OCI-LY3 (cell line): ENCODE measurements at regions not wholly inside any gene's neighbourhood (a gene's known extent, or its start where the extent isn't known, plus 50 kb on each side); places are given as distances from the start of the nearest gene placed in this dataset.

Experiments used
- H2AFZ ChIP-seq: fragments of 200-600, 300-600 bp; shearing (Covaris generic); 2 replicates; pipeline ENCODE4 v1.6.0; 2014; ENCODE audit warnings: antibody characterized with exemption, low read depth, low read length
- H3K27ac ChIP-seq: fragments of 200-600, 300-600 bp; sonication (generic); 2 replicates; pipeline ENCODE4 v1.5.1; 2014; ENCODE audit warnings: mild to moderate bottlenecking, low read length, moderate library complexity, mixed read lengths
- H3K27me3 ChIP-seq: fragments of 200-600, 300-600 bp; sonication (generic); 2 replicates; pipeline ENCODE4 v1.6.1; 2014; ENCODE audit warnings: low read depth, low read length, mixed read lengths
- H3K36me3 ChIP-seq: fragments of 200-600, 300-600 bp; sonication (generic); replicated peaks from 2 replicates; pipeline ENCODE3; 2014; ENCODE audit warnings: low read depth, low read length, mixed read lengths
- H3K4me1 ChIP-seq: fragments of 300-600, 200-600 bp; sonication (generic); 2 replicates; pipeline ENCODE4 v1.6.1; 2014; ENCODE audit warnings: low read length, mixed read lengths
- H3K4me2 ChIP-seq: fragments of 200-600, 300-600 bp; sonication (generic); 2 replicates; pipeline ENCODE4 v1.6.1; 2014; ENCODE audit warnings: low read length, mixed read lengths
- H3K4me3 ChIP-seq: fragments of 300-600, 200-600 bp; sonication (generic); 2 replicates; pipeline ENCODE4 v1.5.1; 2014; ENCODE audit warnings: antibody characterized with exemption, mild to moderate bottlenecking, low read length, moderate library complexity
- H3K79me2 ChIP-seq: fragments of 300-600, 200-600 bp; shearing (Covaris generic); 2 replicates; pipeline ENCODE4 v1.6.1; 2014; ENCODE audit warnings: mild to moderate bottlenecking, low read length, mixed read lengths
- H3K9ac ChIP-seq: fragments of 300-600, 200-600 bp; shearing (Covaris generic); 2 replicates; pipeline ENCODE4 v1.6.0; 2014; ENCODE audit warnings: mild to moderate bottlenecking, low read length, moderate library complexity
- H3K9me3 ChIP-seq: fragments of 200-600, 300-600 bp; shearing (Covaris generic); 2 replicates; pipeline ENCODE4 v1.6.1; 2014; ENCODE audit warnings: low read length, mixed read lengths; ENCODE audit not compliant: insufficient read depth
- H4K20me1 ChIP-seq: fragments of 200-600, 300-600 bp; sonication (generic); 2 replicates; pipeline ENCODE4 v1.6.1; 2016; ENCODE audit warnings: low read length, mixed read lengths; ENCODE audit not compliant: insufficient read depth
- EZH2phosphoT487 ChIP-seq: fragments of 200-600 bp; shearing (Covaris generic); IDR thresholded peaks from 2 replicates; pipeline ENCODE4 v1.6.1; 2018; ENCODE audit warnings: antibody characterized with exemption, mixed run types, low read depth
- TF ChIP-seq, protein P1 (sequence below): fragments of 200-600, 300-600 bp; sonication (generic); IDR thresholded peaks from 2 replicates; pipeline ENCODE4 v1.5.1; 2014; ENCODE audit warnings: antibody characterized with exemption, low read length, low read depth

DNA sequence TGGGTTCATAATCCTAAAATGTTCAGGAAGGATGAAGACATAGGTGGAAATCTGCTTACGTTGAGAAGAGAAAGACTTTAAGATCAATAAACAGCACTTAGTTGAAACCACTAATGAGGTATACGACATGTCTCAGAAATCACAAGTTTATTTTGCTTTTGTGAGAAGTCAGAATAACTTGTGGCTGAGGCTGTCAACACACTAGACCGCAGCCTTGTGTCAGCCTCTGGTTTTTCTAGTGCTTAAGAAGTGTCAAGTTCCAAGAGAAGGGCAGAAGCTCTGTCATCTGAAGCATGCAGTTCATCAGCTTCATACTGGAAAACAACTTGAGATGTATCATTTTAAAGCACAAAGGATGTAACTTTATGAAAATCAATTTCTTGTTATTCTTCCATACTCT, 420.9 kb downstream of the METTL15 start:
- Histone ChIP-seq H3K36me3 (peaks cover 7% of the 10 kb centered on the region), H3K4me1 (peaks cover 6% of the 10 kb centered on the region), H4K20me1 (no peaks in the 10 kb centered on the region), H3K9me3 (peaks cover 5% of the 10 kb centered on the region; the same call in 1 of the 2 replicates), H3K4me3 (no peak overlapping the region), H3K79me2 (no peaks in the 10 kb centered on the region), H3K27me3 (no peaks in the 10 kb centered on the region), H3K27ac (no peak overlapping the region), H2AFZ (no peak overlapping the region), H3K9ac (no peak overlapping the region), H3K4me2 (no peak overlapping the region)
- TF ChIP-seq, protein P1, sequence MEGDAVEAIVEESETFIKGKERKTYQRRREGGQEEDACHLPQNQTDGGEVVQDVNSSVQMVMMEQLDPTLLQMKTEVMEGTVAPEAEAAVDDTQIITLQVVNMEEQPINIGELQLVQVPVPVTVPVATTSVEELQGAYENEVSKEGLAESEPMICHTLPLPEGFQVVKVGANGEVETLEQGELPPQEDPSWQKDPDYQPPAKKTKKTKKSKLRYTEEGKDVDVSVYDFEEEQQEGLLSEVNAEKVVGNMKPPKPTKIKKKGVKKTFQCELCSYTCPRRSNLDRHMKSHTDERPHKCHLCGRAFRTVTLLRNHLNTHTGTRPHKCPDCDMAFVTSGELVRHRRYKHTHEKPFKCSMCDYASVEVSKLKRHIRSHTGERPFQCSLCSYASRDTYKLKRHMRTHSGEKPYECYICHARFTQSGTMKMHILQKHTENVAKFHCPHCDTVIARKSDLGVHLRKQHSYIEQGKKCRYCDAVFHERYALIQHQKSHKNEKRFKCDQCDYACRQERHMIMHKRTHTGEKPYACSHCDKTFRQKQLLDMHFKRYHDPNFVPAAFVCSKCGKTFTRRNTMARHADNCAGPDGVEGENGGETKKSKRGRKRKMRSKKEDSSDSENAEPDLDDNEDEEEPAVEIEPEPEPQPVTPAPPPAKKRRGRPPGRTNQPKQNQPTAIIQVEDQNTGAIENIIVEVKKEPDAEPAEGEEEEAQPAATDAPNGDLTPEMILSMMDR: no peak
- no peak for TF ChIP-seq EZH2phosphoT487

DNA sequence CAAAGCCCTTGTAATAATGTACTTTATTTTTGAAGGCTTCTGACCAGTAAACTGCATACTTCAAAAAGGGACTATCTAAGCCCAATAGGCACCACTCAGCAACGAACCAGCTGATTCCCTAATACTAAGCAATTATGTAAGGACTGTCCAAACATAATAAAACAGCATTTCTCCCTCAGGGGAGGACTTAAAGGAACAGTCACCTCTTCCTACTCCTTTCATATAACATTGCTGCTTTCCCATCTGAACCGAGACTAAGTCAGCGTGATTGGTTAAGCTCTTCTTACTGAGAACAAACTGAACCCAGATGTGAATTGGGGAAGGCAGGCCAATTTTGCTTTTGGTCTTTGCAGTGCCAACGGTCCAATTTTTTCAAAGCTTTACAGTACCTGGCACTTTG, 420.0 kb downstream of the METTL15 start:
- Histone ChIP-seq H3K79me2 (no peaks in the 10 kb centered on the region), H3K27ac (no peak overlapping the region), H3K9me3 (peaks cover 5% of the 10 kb centered on the region; the same call in 1 of the 2 replicates), H3K9ac (no peak overlapping the region), H3K27me3 (no peaks in the 10 kb centered on the region), H4K20me1 (no peaks in the 10 kb centered on the region), H2AFZ (no peak overlapping the region), H3K4me1 (peaks cover 6% of the 10 kb centered on the region), H3K4me2 (no peak overlapping the region), H3K4me3 (no peak overlapping the region), H3K36me3 (peaks cover 7% of the 10 kb centered on the region)
- TF ChIP-seq, protein P1: no peak
- no peak for TF ChIP-seq EZH2phosphoT487

DNA sequence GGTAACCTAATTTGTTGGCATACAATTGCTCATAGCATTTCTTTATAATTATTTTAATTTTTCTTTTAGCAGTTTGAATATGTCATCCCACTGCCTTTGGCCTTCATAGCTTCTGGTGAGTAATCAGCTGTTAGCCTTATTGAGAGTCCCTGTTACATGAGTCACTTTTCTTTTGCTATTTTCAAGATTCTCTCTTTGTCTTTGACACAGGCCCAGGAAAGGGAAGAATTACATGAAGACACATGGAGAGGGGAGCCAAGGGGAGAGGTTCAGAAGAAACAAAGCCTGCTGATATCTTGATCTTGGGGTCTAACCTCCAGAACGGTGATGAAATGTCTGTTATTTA, 418.2 kb downstream of the METTL15 start:
- H3K9me3 ChIP-seq: peaks cover 5% of the 10 kb centered on the region; the same call in 1 of the 2 replicates
- H3K4me3 ChIP-seq: no peak overlapping the region
- no peak overlapping the region for H3K9ac ChIP-seq
- no peak overlapping the region for H3K27ac ChIP-seq
- no peak overlapping the region for H3K4me2 ChIP-seq
- no peaks in the 10 kb centered on the region for H3K4me1 ChIP-seq
- H4K20me1 ChIP-seq: no peaks in the 10 kb centered on the region
- H2AFZ ChIP-seq: no peak overlapping the region
- H3K27me3 ChIP-seq: no peaks in the 10 kb centered on the region
- TF ChIP-seq, protein P1: no peak
- no peak for TF ChIP-seq EZH2phosphoT487
- peaks cover 7% of the 10 kb centered on the region for H3K36me3 ChIP-seq
- H3K79me2 ChIP-seq: no peaks in the 10 kb centered on the region

DNA sequence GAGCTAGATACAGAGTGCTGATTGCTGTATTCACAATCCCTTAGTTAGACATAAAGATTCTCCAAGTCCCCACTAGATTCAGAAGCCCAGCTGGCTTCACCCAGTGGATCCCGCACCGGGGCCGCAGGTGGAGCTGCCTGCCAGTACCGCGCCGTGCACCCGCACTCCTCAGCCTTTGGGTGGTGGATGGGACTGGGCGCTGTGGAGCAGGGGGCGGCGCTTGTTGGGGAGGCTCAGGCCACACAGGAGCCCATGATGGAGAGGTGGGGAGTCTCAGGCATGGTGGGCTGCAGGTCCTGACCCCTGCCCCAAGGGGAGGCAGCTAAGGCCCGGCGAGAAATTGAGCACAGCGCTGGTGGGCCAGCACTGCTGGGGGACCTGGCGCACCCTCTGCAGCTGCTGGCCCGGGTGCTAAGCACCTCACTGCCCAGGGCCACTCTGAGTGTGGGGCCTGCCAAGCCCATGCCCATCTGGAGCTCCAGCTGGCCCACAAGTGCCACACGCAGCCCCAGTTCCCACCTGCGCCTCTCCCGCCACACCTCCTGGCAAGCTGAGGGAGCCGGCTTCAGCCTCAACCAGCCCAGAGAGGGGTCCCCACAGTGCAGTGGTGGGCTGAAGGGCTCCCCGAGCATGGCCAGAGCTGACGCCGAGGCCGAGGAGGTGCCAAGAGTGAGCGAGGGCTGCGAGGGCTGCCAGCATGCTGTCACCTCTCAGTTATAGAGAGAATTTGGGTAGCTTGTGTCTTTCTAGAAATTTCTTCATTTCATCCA, 417.6 kb downstream of the METTL15 start:
- peaks cover 7% of the 10 kb centered on the region for H3K36me3 ChIP-seq
- no peak overlapping the region for H2AFZ ChIP-seq
- H4K20me1 ChIP-seq: no peaks in the 10 kb centered on the region
- no peaks in the 10 kb centered on the region for H3K4me1 ChIP-seq
- H3K27me3 ChIP-seq: no peaks in the 10 kb centered on the region
- no peaks in the 10 kb centered on the region for H3K79me2 ChIP-seq
- no peak overlapping the region for H3K9ac ChIP-seq
- no peak overlapping the region for H3K4me2 ChIP-seq
- no peak overlapping the region for H3K27ac ChIP-seq
- H3K4me3 ChIP-seq: no peak overlapping the region
- TF ChIP-seq, protein P1: no peak
- no peak for TF ChIP-seq EZH2phosphoT487
- peaks cover 5% of the 10 kb centered on the region; the same call in 1 of the 2 replicates for H3K9me3 ChIP-seq
